SK-N-SH treated with all-trans-retinoic acid at 6 μM for 48 hours (cell line): ENCODE measurements at regions not wholly inside any gene's neighbourhood (a gene's known extent, or its start where the extent isn't known, plus 50 kb on each side); places are given as distances from the start of the nearest gene placed in this dataset.

Experiments used
- ATAC-seq: fragments of 200-7000 bp; cut with Tn5 transposase; 3 replicates; pipeline ENCODE4 v1.9.1; 2020; ENCODE audit warnings: mild to moderate bottlenecking, moderate library complexity
- ARNTL ChIP-seq: fragments of 450-650 bp; formaldehyde crosslinking; IDR thresholded peaks from 2 replicates; pipeline ENCODE4 v1.5.0; 2020; ENCODE audit warnings: low read depth, mild to moderate bottlenecking, moderate library complexity, borderline replicate concordance
- ESRRG ChIP-seq: fragments of 250-450 bp; sonication (Bioruptor Pico); IDR thresholded peaks from 2 replicates; pipeline ENCODE4 v1.6.1; 2021; ENCODE audit warnings: mild to moderate bottlenecking
- GLIS3 ChIP-seq: fragments of 250-450 bp; sonication (Bioruptor Pico); IDR thresholded peaks from 2 replicates; pipeline ENCODE4 v1.5.0; 2020; ENCODE audit warnings: mild to moderate bottlenecking, moderate library complexity
- ISL1 ChIP-seq: fragments of 250-450 bp; sonication (Bioruptor Pico); IDR thresholded peaks from 2 replicates; pipeline ENCODE4 v2.1.2; 2022; ENCODE audit warnings: mild to moderate bottlenecking, moderate library complexity
- RARB ChIP-seq: fragments of 250-450 bp; sonication (Bioruptor Pico); IDR thresholded peaks from 2 replicates; pipeline ENCODE4 v1.8.0; 2021; ENCODE audit warnings: mild to moderate bottlenecking, moderate library complexity
- SNAI2 ChIP-seq: fragments of 250-450 bp; sonication (Bioruptor Pico); IDR thresholded peaks from 2 replicates; pipeline ENCODE4 v1.5.0; 2020; ENCODE audit warnings: mild to moderate bottlenecking, moderate library complexity
- TCF4 ChIP-seq: fragments of 250-450 bp; sonication (Bioruptor Pico); IDR thresholded peaks from 2 replicates; pipeline ENCODE4 v1.8.0; 2021; ENCODE audit warnings: mild to moderate bottlenecking, moderate library complexity, borderline replicate concordance
- TOX ChIP-seq: fragments of 250-450 bp; sonication (Bioruptor Pico); IDR thresholded peaks from 2 replicates; pipeline ENCODE4 v1.8.0; 2021; ENCODE audit warnings: mild to moderate bottlenecking, moderate library complexity, borderline replicate concordance
- ZC3H10 ChIP-seq: fragments of 250-450 bp; sonication (Bioruptor Pico); IDR thresholded peaks from 2 replicates; pipeline ENCODE4 v1.5.1; 2021; ENCODE audit warnings: mild to moderate bottlenecking, moderate library complexity
- ZFP3 ChIP-seq: fragments of 250-450 bp; sonication (Bioruptor Pico); IDR thresholded peaks from 2 replicates; pipeline ENCODE4 v1.5.0; 2020; ENCODE audit warnings: mild to moderate bottlenecking, moderate library complexity
- ZNF565 ChIP-seq: fragments of 450-650 bp; formaldehyde crosslinking; conservative IDR thresholded peaks from 2 replicates; pipeline ENCODE4 v1.5.0; 2020; ENCODE audit warnings: low read depth, mild to moderate bottlenecking, moderate library complexity
- ZNF70 ChIP-seq: fragments of 450-650 bp; formaldehyde crosslinking; IDR thresholded peaks from 2 replicates; pipeline ENCODE4 v1.5.0; 2020; ENCODE audit warnings: mild to moderate bottlenecking, moderate library complexity
- ZNF8 ChIP-seq: fragments of 450-650 bp; formaldehyde crosslinking; IDR thresholded peaks from 2 replicates; pipeline ENCODE4 v1.5.0; 2020; ENCODE audit warnings: mild to moderate bottlenecking, moderate library complexity
- TF ChIP-seq, protein P1 (sequence below): fragments of 250-450 bp; sonication (Bioruptor Pico); IDR thresholded peaks from 2 replicates; pipeline ENCODE4 v1.5.1; 2021; ENCODE audit warnings: mild to moderate bottlenecking, moderate library complexity
- TF ChIP-seq, protein P2 (sequence below): fragments of 250-450 bp; sonication (Bioruptor Pico); IDR thresholded peaks from 2 replicates; pipeline ENCODE4 v1.5.1; 2020; ENCODE audit warnings: low read depth, mild to moderate bottlenecking, moderate library complexity
- TF ChIP-seq, protein P3 (sequence below): fragments of 250-450 bp; sonication (Bioruptor Pico); IDR thresholded peaks from 2 replicates; pipeline ENCODE4 v1.8.0; 2021; ENCODE audit warnings: low read depth, mild to moderate bottlenecking, moderate library complexity, borderline replicate concordance
- TF ChIP-seq, protein P4 (sequence below): fragments of 250-450 bp; sonication (Bioruptor Pico); IDR thresholded peaks from 2 replicates; pipeline ENCODE4 v1.5.0; 2020; ENCODE audit warnings: mild to moderate bottlenecking, moderate library complexity

DNA sequence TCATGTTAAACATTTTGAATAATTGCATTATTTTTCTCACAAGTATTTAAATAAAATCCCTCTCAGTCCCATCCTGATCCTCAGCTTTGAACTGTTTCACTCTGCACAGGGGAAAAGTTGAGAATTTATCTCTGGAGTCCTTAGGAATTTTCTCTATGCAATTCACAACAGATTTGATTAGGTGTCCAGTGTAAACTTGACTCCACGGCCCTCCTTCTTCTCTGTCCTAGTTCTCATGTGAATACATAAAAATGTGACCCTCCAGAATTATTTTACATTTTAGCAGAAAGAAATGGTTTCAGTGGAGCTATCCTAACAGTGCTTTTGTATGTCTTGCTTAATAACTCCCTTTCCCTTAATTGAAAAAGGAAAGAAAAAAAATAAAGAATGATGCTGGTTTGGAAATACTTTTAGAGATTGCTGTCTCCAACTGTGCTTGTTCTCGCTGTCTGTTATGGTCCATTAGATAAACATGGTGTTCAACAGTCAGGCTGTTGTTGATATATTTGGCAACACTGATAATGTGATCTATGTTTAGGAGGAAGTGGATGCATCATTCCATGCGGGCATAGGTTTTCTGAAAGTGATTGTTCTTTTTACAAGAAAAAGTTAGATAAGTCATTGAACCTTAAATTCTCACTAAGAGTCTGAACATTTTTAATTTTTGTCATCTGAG lies 599.4 kb upstream of the CITED2 start (continued):
- TF ChIP-seq SNAI2 (CRISPR knock-in tag), result no peak

DNA sequence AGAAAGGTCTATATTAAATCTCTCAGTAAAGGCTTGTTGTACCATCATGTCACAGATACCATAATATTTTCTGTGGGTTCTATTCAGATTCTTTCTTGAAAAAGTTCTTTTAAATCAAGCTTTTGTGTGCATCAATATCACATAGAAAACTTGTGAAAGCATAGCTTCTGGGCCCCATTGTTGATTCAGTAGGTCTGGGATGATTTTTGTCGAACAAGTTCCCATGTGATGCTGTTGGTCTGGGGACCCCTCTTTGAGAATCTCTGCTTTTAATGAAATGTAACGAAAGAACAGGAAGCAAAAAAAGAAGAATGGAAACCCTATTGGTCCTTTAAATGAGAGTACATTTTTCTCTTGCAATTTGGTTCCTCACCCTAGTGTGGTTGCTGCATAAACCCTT lies 597.7 kb upstream of the CITED2 start:
- no peak for ATAC-seq
- TF ChIP-seq ZNF565 (no peak), ZNF70 (CRISPR knock-in tag) (no peak), ZC3H10 (CRISPR knock-in tag) (no peak), ZNF8 (no peak)
- TF ChIP-seq, protein P1, sequence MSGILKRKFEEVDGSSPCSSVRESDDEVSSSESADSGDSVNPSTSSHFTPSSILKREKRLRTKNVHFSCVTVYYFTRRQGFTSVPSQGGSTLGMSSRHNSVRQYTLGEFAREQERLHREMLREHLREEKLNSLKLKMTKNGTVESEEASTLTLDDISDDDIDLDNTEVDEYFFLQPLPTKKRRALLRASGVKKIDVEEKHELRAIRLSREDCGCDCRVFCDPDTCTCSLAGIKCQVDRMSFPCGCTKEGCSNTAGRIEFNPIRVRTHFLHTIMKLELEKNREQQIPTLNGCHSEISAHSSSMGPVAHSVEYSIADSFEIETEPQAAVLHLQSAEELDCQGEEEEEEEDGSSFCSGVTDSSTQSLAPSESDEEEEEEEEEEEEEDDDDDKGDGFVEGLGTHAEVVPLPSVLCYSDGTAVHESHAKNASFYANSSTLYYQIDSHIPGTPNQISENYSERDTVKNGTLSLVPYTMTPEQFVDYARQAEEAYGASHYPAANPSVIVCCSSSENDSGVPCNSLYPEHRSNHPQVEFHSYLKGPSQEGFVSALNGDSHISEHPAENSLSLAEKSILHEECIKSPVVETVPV (CRISPR knock-in tag), result no peak
- TF ChIP-seq, all 23 proteins: peak for 0

DNA sequence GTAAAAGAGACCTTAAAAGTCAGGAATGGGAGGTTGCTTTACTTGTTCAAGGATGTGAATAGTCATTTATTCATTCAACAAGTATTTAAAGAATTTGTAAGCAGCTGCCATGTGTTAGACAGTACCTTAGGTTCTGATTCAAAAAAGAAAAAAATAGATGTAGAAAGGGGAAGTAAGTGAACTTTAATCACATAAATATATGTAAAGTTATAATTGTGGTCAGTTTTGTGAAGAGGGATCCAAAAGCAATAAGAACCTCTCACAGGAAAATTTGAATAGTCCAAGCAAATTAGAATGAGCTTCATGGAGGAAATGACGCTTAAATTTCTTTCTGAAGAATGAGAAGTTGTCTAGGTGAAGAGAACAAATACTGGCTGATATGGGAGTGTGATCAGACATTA lies 596.1 kb upstream of the CITED2 start:
- ATAC-seq, result no peak
- TF ChIP-seq GLIS3 (CRISPR knock-in tag) (no peak), ZNF70 (CRISPR knock-in tag) (0 out of 2 replicates have a peak, but pooled peaks have one; percentile 30)
- TF ChIP-seq, protein P2, sequence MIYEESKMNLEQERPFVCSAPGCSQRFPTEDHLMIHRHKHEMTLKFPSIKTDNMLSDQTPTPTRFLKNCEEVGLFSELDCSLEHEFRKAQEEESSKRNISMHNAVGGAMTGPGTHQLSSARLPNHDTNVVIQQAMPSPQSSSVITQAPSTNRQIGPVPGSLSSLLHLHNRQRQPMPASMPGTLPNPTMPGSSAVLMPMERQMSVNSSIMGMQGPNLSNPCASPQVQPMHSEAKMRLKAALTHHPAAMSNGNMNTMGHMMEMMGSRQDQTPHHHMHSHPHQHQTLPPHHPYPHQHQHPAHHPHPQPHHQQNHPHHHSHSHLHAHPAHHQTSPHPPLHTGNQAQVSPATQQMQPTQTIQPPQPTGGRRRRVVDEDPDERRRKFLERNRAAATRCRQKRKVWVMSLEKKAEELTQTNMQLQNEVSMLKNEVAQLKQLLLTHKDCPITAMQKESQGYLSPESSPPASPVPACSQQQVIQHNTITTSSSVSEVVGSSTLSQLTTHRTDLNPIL (CRISPR knock-in tag), result no peak

DNA sequence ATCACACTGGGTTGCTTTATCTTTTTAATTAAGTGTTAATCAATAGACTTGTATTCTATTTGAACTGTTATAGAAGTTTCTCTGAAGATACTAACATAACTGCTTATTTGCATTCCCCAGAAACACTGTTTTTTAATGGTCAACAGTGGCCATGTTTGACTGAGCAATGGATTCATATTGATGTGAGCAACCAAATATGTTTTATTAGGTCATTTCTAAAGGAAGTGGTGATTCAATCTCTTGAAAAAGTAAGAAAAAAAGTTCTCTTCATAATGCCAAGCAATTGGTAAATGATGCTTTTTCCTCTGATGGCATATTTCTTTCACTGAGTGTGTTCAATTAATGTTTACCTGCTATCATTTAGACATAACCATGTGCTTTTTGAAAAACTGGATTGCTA lies 593.0 kb upstream of the CITED2 start:
- TF ChIP-seq, protein P1 (CRISPR knock-in tag), result no peak
- TF ChIP-seq TOX (CRISPR knock-in tag), result no peak
- TF ChIP-seq, protein P3, sequence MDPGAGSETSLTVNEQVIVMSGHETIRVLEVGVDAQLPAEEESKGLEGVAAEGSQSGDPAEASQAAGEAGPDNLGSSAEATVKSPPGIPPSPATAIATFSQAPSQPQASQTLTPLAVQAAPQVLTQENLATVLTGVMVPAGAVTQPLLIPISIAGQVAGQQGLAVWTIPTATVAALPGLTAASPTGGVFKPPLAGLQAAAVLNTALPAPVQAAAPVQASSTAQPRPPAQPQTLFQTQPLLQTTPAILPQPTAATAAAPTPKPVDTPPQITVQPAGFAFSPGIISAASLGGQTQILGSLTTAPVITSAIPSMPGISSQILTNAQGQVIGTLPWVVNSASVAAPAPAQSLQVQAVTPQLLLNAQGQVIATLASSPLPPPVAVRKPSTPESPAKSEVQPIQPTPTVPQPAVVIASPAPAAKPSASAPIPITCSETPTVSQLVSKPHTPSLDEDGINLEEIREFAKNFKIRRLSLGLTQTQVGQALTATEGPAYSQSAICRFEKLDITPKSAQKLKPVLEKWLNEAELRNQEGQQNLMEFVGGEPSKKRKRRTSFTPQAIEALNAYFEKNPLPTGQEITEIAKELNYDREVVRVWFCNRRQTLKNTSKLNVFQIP, result no peak
- no peak for ATAC-seq

DNA sequence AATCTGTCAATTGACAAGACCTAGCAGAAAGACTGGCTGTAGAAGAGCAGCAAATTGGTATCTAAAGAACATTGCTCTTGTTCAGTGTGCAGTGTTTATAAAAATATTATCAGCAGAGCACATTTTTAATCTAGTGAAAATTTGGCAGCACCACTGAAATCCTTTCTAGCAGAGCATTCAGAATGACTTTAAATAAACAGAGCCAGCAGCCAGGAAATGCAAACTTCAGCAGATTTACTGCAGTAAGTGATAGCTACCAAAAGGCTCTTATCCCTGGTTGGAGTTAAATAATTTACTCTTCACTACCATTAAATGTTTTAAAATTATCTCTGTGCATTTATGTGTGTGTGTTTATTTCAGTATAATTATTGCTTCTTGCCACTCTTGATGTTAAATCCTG lies 590.9 kb upstream of the CITED2 start:
- peak; percentile 37; the same call in 1 of the 2 replicates for TF ChIP-seq ISL1 (CRISPR knock-in tag)
- TF ChIP-seq, protein P1 (CRISPR knock-in tag), result no peak
- peak; percentile 47; the same call in 2 of the 3 replicates for ATAC-seq

DNA sequence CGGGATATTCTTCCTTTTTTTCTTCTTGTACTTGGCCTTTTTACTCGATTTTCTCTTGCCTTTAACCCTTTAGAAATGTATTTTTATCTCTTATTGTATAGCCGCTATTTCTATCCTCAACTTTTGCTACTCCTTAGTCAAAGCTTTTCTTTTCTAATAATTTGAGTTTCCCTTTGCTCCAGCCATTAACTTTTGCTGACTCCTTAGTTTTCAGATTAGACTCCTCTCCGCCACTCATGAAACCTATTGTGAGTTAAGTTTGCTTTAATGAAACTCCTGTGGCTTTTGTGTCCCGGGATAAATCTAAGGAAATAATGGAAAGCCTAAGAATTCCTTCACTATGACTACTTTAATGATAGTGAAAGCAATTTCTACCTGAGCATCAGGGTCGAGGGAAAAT lies 590.3 kb upstream of the CITED2 start:
- no peak for ATAC-seq
- TF ChIP-seq GLIS3 (CRISPR knock-in tag), result no peak
- TF ChIP-seq RARB, result no peak
- no peak for TF ChIP-seq ZC3H10 (CRISPR knock-in tag)
- TF ChIP-seq, protein P1 (CRISPR knock-in tag), result no peak
- TF ChIP-seq, protein P3, result no peak
- TF ChIP-seq, protein P4, sequence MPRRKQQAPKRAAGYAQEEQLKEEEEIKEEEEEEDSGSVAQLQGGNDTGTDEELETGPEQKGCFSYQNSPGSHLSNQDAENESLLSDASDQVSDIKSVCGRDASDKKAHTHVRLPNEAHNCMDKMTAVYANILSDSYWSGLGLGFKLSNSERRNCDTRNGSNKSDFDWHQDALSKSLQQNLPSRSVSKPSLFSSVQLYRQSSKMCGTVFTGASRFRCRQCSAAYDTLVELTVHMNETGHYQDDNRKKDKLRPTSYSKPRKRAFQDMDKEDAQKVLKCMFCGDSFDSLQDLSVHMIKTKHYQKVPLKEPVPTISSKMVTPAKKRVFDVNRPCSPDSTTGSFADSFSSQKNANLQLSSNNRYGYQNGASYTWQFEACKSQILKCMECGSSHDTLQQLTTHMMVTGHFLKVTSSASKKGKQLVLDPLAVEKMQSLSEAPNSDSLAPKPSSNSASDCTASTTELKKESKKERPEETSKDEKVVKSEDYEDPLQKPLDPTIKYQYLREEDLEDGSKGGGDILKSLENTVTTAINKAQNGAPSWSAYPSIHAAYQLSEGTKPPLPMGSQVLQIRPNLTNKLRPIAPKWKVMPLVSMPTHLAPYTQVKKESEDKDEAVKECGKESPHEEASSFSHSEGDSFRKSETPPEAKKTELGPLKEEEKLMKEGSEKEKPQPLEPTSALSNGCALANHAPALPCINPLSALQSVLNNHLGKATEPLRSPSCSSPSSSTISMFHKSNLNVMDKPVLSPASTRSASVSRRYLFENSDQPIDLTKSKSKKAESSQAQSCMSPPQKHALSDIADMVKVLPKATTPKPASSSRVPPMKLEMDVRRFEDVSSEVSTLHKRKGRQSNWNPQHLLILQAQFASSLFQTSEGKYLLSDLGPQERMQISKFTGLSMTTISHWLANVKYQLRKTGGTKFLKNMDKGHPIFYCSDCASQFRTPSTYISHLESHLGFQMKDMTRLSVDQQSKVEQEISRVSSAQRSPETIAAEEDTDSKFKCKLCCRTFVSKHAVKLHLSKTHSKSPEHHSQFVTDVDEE (CRISPR knock-in tag), result no peak
- TF ChIP-seq ESRRG (CRISPR knock-in tag), result no peak
- TF ChIP-seq ZFP3, result no peak
- no peak for TF ChIP-seq ISL1 (CRISPR knock-in tag)
- no peak for TF ChIP-seq TOX (CRISPR knock-in tag)
- TF ChIP-seq TCF4 (CRISPR knock-in tag), result no peak
- no peak for TF ChIP-seq ARNTL (CRISPR knock-in tag)
